Endothelial cell (in vitro differentiated cells): ENCODE measurements at regions not wholly inside any gene's neighbourhood (a gene's known extent, or its start where the extent isn't known, plus 50 kb on each side); places are given as distances from the start of the nearest gene placed in this dataset.

Source experiments
- DNase-seq: peaks from one replicate; pipeline ENCODE4 v3.0.0; 2021; ENCODE audit warnings: low spot score
- H3K27ac Mint-ChIP-seq: one replicate; pipeline ENCODE4 v1.8.0; 2021; ENCODE audit warnings: mixed read lengths, inconsistent platforms; ENCODE audit not compliant: unreplicated experiment
- H3K27me3 Mint-ChIP-seq: one replicate; pipeline ENCODE4 v1.8.0; 2021; ENCODE audit warnings: mild to moderate bottlenecking, moderate library complexity, mixed read lengths, inconsistent platforms; ENCODE audit not compliant: unreplicated experiment
- H3K36me3 Mint-ChIP-seq: one replicate; pipeline ENCODE4 v1.8.0; 2021; ENCODE audit warnings: mild to moderate bottlenecking, low read depth, mixed read lengths, inconsistent platforms; ENCODE audit not compliant: unreplicated experiment
- H3K4me1 Mint-ChIP-seq: one replicate; pipeline ENCODE4 v1.8.0; 2021; ENCODE audit warnings: mild to moderate bottlenecking, mixed read lengths, inconsistent platforms; ENCODE audit not compliant: unreplicated experiment
- H3K4me3 Mint-ChIP-seq: one replicate; pipeline ENCODE4 v1.8.0; 2021; ENCODE audit warnings: mild to moderate bottlenecking, mixed read lengths, inconsistent platforms; ENCODE audit not compliant: unreplicated experiment
- H3K9me3 Mint-ChIP-seq: one replicate; pipeline ENCODE4 v1.8.0; 2021; ENCODE audit warnings: mixed read lengths, inconsistent platforms; ENCODE audit not compliant: unreplicated experiment
- CTCF ChIP-seq: fragments of 200-600 bp; sonication (generic); IDR thresholded peaks from one replicate; pipeline ENCODE4 v1.5.0; 2021; ENCODE audit warnings: antibody characterized with exemption; ENCODE audit not compliant: unreplicated experiment

- H3K9me3 Mint-ChIP-seq = no peaks in the 10 kb centered on the region
- H3K27me3 Mint-ChIP-seq = no peaks in the 10 kb centered on the region
- no peak overlapping the region for H3K4me3 Mint-ChIP-seq
- H3K4me1 Mint-ChIP-seq = no peaks in the 10 kb centered on the region
- H3K36me3 Mint-ChIP-seq = no peaks in the 10 kb centered on the region
- no peak overlapping the region for H3K27ac Mint-ChIP-seq
- DNase-seq = no peak
- TF ChIP-seq CTCF = no peak
Measured at GRCh38 chr10:123557366-123558108, 108.6 kb upstream of the GPR26 start.

- no peaks in the 10 kb centered on the region for H3K36me3 Mint-ChIP-seq
- no peaks in the 10 kb centered on the region for H3K4me1 Mint-ChIP-seq
- DNase-seq = no peak
- no peak for TF ChIP-seq CTCF
- H3K4me3 Mint-ChIP-seq = no peak overlapping the region
- H3K9me3 Mint-ChIP-seq = no peaks in the 10 kb centered on the region
- no peaks in the 10 kb centered on the region for H3K27me3 Mint-ChIP-seq
- no peak overlapping the region for H3K27ac Mint-ChIP-seq
Measured at GRCh38 chr10:123558651-123559050, 107.5 kb upstream of the GPR26 start.

- peak; percentile 83 for DNase-seq
- Mint-ChIP-seq H3K9me3 (no peaks in the 10 kb centered on the region), H3K27ac (no peak overlapping the region), H3K27me3 (no peaks in the 10 kb centered on the region), H3K4me1 (no peaks in the 10 kb centered on the region), H3K4me3 (no peak overlapping the region), H3K36me3 (no peaks in the 10 kb centered on the region)
- TF ChIP-seq CTCF = peak; percentile 98
Measured at GRCh38 chr10:123559066-123559822, 106.9 kb upstream of the GPR26 start.

GRCh38 chr10:123559823-123560092 lies 106.4 kb upstream of the GPR26 start:
- no peaks in the 10 kb centered on the region for H3K4me1 Mint-ChIP-seq
- H3K4me3 Mint-ChIP-seq = no peak overlapping the region
- no peak for DNase-seq
- no peak overlapping the region for H3K27ac Mint-ChIP-seq
- H3K27me3 Mint-ChIP-seq = no peaks in the 10 kb centered on the region
- no peaks in the 10 kb centered on the region for H3K9me3 Mint-ChIP-seq
- TF ChIP-seq CTCF = no peak
- no peaks in the 10 kb centered on the region for H3K36me3 Mint-ChIP-seq
